Endodermal cell (in vitro differentiated cells): ENCODE measurements at regions not wholly inside any gene's neighbourhood (a gene's known extent, or its start where the extent isn't known, plus 50 kb on each side); places are given as distances from the start of the nearest gene placed in this dataset.

ENCODE experiments used
- DNase-seq: peaks from one replicate; pipeline ENCODE4 v3.0.0-alpha.2; 2017
- H3K27ac ChIP-seq: 2 replicates; pipeline ENCODE4 v1.5.1; 2013; ENCODE audit warnings: mild to moderate bottlenecking, low read depth, low read length, moderate library complexity
- H3K27me3 ChIP-seq: 2 replicates; pipeline ENCODE4 v1.6.1; 2013; ENCODE audit warnings: mild to moderate bottlenecking, low read length, moderate library complexity; ENCODE audit not compliant: insufficient read depth, control insufficient read depth, poor library complexity, severe bottlenecking
- H3K36me3 ChIP-seq: 2 replicates; pipeline ENCODE4 v1.7.0; 2013; ENCODE audit warnings: mild to moderate bottlenecking, low read length, moderate library complexity; ENCODE audit not compliant: control insufficient read depth, insufficient read depth
- H3K4me1 ChIP-seq: one replicate; pipeline ENCODE4 v1.7.0; 2013; ENCODE audit warnings: low read length; ENCODE audit not compliant: control insufficient read depth, insufficient read depth
- H3K4me3 ChIP-seq: 2 replicates; pipeline ENCODE4 v1.5.1; 2013; ENCODE audit warnings: mild to moderate bottlenecking, low read length, moderate library complexity
- H3K9ac ChIP-seq: 2 replicates; pipeline ENCODE4 v1.6.1; 2013; ENCODE audit warnings: mild to moderate bottlenecking, low read length, moderate library complexity; ENCODE audit not compliant: poor library complexity, severe bottlenecking; ENCODE audit errors: extremely low read depth
- H3K9me3 ChIP-seq: 2 replicates; pipeline ENCODE4 v1.6.1; 2013; ENCODE audit warnings: mild to moderate bottlenecking, low read length, moderate library complexity; ENCODE audit not compliant: control insufficient read depth
- H3K27ac Mint-ChIP-seq: 2 replicates; pipeline ENCODE4 v1.8.0; 2020; ENCODE audit warnings: mixed read lengths
- H3K27me3 Mint-ChIP-seq: 2 replicates; pipeline ENCODE4 v1.8.0; 2021; ENCODE audit warnings: mild to moderate bottlenecking, mixed read lengths; ENCODE audit not compliant: insufficient read depth
- H3K36me3 Mint-ChIP-seq: 2 replicates; pipeline ENCODE4 v1.8.0; 2020; ENCODE audit warnings: low read depth, mixed read lengths
- H3K4me1 Mint-ChIP-seq: 2 replicates; pipeline ENCODE4 v1.8.0; 2020; ENCODE audit warnings: mixed read lengths
- H3K4me3 Mint-ChIP-seq: 2 replicates; pipeline ENCODE4 v1.8.0; 2020; ENCODE audit warnings: mild to moderate bottlenecking, moderate library complexity, mixed read lengths
- H3K9me3 Mint-ChIP-seq: 2 replicates; pipeline ENCODE4 v1.8.0; 2020; ENCODE audit warnings: mild to moderate bottlenecking, mixed read lengths
- WGBS, 2 experiments: methylation state at CpG; one replicate each; pipeline versions ENCODE4 v1.1.5 to v1.1.7; 2013; ENCODE audit warnings: missing lambda C conversion rate in 2 of 2, mixed read lengths in 1 of 2; ENCODE audit not compliant: insufficient coverage in 1 of 2, insufficient read length in 1 of 2; 5-methylcytosine and 5-hydroxymethylcytosine counted together
- TF ChIP-seq, protein P1 (sequence below): fragments of 200-600 bp; sonication (generic); conservative IDR thresholded peaks from 2 replicates; pipeline ENCODE4 v1.5.0; 2021; ENCODE audit warnings: antibody characterized with exemption, mild to moderate bottlenecking

- WGBS, 2 experiments, result 89 to 92% methylated on average over 5 to 7 of the region's 7 CpGs
- Mint-ChIP-seq H3K4me3 (no peak overlapping the region), H3K27me3 (no peaks in the 10 kb centered on the region), H3K9me3 (no peaks in the 10 kb centered on the region), H3K27ac (no peak overlapping the region), H3K4me1 (no peaks in the 10 kb centered on the region), H3K36me3 (no peaks in the 10 kb centered on the region)
- no peaks in the 10 kb centered on the region for H3K4me1 ChIP-seq
- no peaks in the 10 kb centered on the region for H3K27me3 ChIP-seq
- no peaks in the 10 kb centered on the region for H3K9me3 ChIP-seq
- TF ChIP-seq, protein P1, sequence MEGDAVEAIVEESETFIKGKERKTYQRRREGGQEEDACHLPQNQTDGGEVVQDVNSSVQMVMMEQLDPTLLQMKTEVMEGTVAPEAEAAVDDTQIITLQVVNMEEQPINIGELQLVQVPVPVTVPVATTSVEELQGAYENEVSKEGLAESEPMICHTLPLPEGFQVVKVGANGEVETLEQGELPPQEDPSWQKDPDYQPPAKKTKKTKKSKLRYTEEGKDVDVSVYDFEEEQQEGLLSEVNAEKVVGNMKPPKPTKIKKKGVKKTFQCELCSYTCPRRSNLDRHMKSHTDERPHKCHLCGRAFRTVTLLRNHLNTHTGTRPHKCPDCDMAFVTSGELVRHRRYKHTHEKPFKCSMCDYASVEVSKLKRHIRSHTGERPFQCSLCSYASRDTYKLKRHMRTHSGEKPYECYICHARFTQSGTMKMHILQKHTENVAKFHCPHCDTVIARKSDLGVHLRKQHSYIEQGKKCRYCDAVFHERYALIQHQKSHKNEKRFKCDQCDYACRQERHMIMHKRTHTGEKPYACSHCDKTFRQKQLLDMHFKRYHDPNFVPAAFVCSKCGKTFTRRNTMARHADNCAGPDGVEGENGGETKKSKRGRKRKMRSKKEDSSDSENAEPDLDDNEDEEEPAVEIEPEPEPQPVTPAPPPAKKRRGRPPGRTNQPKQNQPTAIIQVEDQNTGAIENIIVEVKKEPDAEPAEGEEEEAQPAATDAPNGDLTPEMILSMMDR, result no peak
- no peak overlapping the region for H3K4me3 ChIP-seq
- H3K36me3 ChIP-seq, result no peaks in the 10 kb centered on the region
- DNase-seq, result no peak
- no peak overlapping the region for H3K9ac ChIP-seq
- no peak overlapping the region for H3K27ac ChIP-seq
Observed at GRCh38 chr16:5768445-5768844, 670.9 kb upstream of the EEF2KMT start.

GRCh38 chr16:5763176-5763575 is 665.6 kb upstream of the EEF2KMT start:
- TF ChIP-seq, protein P1, result no peak
- Histone ChIP-seq H3K36me3 (no peaks in the 10 kb centered on the region), H3K4me1 (no peaks in the 10 kb centered on the region), H3K27ac (no peak overlapping the region), H3K4me3 (no peak overlapping the region), H3K27me3 (no peaks in the 10 kb centered on the region), H3K9me3 (no peaks in the 10 kb centered on the region), H3K9ac (no peak overlapping the region)
- no peak for DNase-seq
- H3K4me1 Mint-ChIP-seq, result no peaks in the 10 kb centered on the region
- no peaks in the 10 kb centered on the region for H3K9me3 Mint-ChIP-seq
- H3K36me3 Mint-ChIP-seq, result no peaks in the 10 kb centered on the region
- WGBS, 2 experiments, result 78 to 86% methylated on average over 9 to 11 of the region's 11 CpGs
- no peak overlapping the region for H3K27ac Mint-ChIP-seq
- no peak overlapping the region for H3K4me3 Mint-ChIP-seq
- H3K27me3 Mint-ChIP-seq, result no peaks in the 10 kb centered on the region

DNA sequence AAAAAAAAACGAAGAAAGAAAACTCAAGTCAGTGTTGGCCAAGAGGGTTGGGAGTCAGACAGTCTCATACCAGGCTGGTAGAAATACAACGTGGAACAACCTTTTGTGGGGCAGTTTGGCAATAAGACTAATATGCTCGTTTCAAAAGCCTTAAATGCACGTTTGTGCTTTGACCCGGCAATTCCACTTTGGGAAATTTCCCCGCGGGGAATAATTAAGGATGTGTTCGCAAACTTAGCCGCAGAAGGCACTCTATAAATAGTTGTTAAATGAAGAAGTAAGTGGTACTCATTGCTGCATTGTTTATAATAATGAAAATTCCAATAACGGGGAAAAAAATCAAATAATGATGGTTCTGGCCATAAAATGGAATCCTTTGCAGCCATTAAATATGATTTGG is 664.8 kb upstream of the EEF2KMT start:
- DNase-seq, result no peak
- H3K4me3 ChIP-seq, result no peak overlapping the region
- no peaks in the 10 kb centered on the region for H3K9me3 ChIP-seq
- 92 to 94% methylated on average over 9 to 10 of the region's 10 CpGs for WGBS, 2 experiments
- Mint-ChIP-seq H3K4me3 (no peak overlapping the region), H3K36me3 (no peaks in the 10 kb centered on the region), H3K27me3 (no peaks in the 10 kb centered on the region), H3K27ac (no peak overlapping the region), H3K9me3 (no peaks in the 10 kb centered on the region), H3K4me1 (no peaks in the 10 kb centered on the region)
- H3K4me1 ChIP-seq, result no peaks in the 10 kb centered on the region
- no peak overlapping the region for H3K9ac ChIP-seq
- H3K36me3 ChIP-seq, result no peaks in the 10 kb centered on the region
- H3K27me3 ChIP-seq, result no peaks in the 10 kb centered on the region
- TF ChIP-seq, protein P1, result no peak
- H3K27ac ChIP-seq, result no peak overlapping the region
